Neural progenitor cell (in vitro differentiated cells): ENCODE measurements at regions not wholly inside any gene's neighbourhood (a gene's known extent, or its start where the extent isn't known, plus 50 kb on each side); places are given as distances from the start of the nearest gene placed in this dataset.

Experiments
- DNase-seq: peaks from one replicate; pipeline ENCODE4 v3.0.0-alpha.2; 2016; ENCODE audit warnings: low spot score
- H2AFZ ChIP-seq: fragments of 200-600 bp; sonication (generic); replicated peaks from 2 replicates; pipeline ENCODE4 v1.6.1; 2016; ENCODE audit warnings: antibody characterized with exemption
- H3F3A ChIP-seq: fragments of 200-600 bp; sonication (generic); 2 replicates; pipeline ENCODE4 v1.6.1; 2016; ENCODE audit warnings: antibody characterized with exemption, low read depth
- H3K27ac ChIP-seq: fragments of 200-600 bp; sonication (generic); 2 replicates; pipeline ENCODE4 v1.5.1; 2016; ENCODE audit warnings: mild to moderate bottlenecking
- H3K27me3 ChIP-seq: fragments of 200-600 bp; sonication (generic); 2 replicates; pipeline ENCODE4 v1.6.1; 2016; ENCODE audit warnings: mild to moderate bottlenecking, moderate library complexity
- H3K36me3 ChIP-seq: fragments of 200-600 bp; sonication (generic); 2 replicates; pipeline ENCODE4 v1.5.1; 2016
- H3K4me1 ChIP-seq: fragments of 200-600 bp; sonication (generic); 2 replicates; pipeline ENCODE4 v1.6.1; 2016; ENCODE audit warnings: mixed run types
- H3K4me2 ChIP-seq: fragments of 200-600 bp; sonication (generic); 2 replicates; pipeline ENCODE4 v1.6.1; 2016
- H3K4me3 ChIP-seq: fragments of 200-600 bp; sonication (generic); 2 replicates; pipeline ENCODE4 v1.5.1; 2016
- H3K79me2 ChIP-seq: fragments of 200-600 bp; sonication (generic); 2 replicates; pipeline ENCODE4 v1.6.1; 2016; ENCODE audit warnings: low read depth
- H3K9ac ChIP-seq: fragments of 200-600 bp; sonication (generic); 2 replicates; pipeline ENCODE4 v1.6.1; 2016
- H3K9me3 ChIP-seq: fragments of 200-600 bp; sonication (generic); 2 replicates; pipeline ENCODE4 v1.5.1; 2016; ENCODE audit warnings: low read depth
- H4K20me1 ChIP-seq: fragments of 200-600 bp; sonication (generic); 2 replicates; pipeline ENCODE4 v1.6.1; 2016; ENCODE audit warnings: low read depth
- H3K27ac Mint-ChIP-seq: 3 replicates; pipeline ENCODE4 v1.8.0; 2021; ENCODE audit warnings: mixed read lengths
- H3K27me3 Mint-ChIP-seq: 2 replicates; pipeline ENCODE4 v1.8.0; 2022; ENCODE audit warnings: low read depth, mild to moderate bottlenecking, inconsistent platforms, moderate library complexity, mixed read lengths; ENCODE audit not compliant: insufficient read depth
- H3K36me3 Mint-ChIP-seq: 3 replicates; pipeline ENCODE4 v1.8.0; 2021; ENCODE audit warnings: mixed read lengths
- H3K4me1 Mint-ChIP-seq: 3 replicates; pipeline ENCODE4 v1.8.0; 2021; ENCODE audit warnings: mixed read lengths
- H3K4me3 Mint-ChIP-seq: 3 replicates; pipeline ENCODE4 v1.8.0; 2021; ENCODE audit warnings: mild to moderate bottlenecking, moderate library complexity, mixed read lengths
- H3K9me3 Mint-ChIP-seq: 3 replicates; pipeline ENCODE4 v1.8.0; 2020; ENCODE audit warnings: mixed read lengths
- CTCF ChIP-seq: fragments of 200-600 bp; sonication (generic); IDR thresholded peaks from 2 replicates; pipeline ENCODE4 v1.5.1; 2017; ENCODE audit warnings: antibody characterized with exemption, mild to moderate bottlenecking
- EZH2 ChIP-seq: fragments of 200-600 bp; sonication (generic); IDR thresholded peaks from 2 replicates; pipeline ENCODE4 v1.6.1; 2017; ENCODE audit warnings: antibody characterized with exemption, mild to moderate bottlenecking, moderate library complexity
- EZH2phosphoT487 ChIP-seq: fragments of 200-600 bp; sonication (generic); IDR thresholded peaks from 2 replicates; pipeline ENCODE4 v1.6.1; 2017; ENCODE audit warnings: antibody characterized with exemption

- H3K4me1 Mint-ChIP-seq: peaks cover 5% of the 10 kb centered on the region
- Histone ChIP-seq H3K4me2 (no peak overlapping the region), H3K27ac (no peak overlapping the region), H3K27me3 (no peaks in the 10 kb centered on the region), H4K20me1 (no peaks in the 10 kb centered on the region), H3K79me2 (no peaks in the 10 kb centered on the region), H3K4me1 (no peaks in the 10 kb centered on the region), H3K9ac (no peak overlapping the region), H2AFZ (no peak overlapping the region), H3F3A (no peaks in the 10 kb centered on the region), H3K4me3 (no peak overlapping the region), H3K9me3 (no peaks in the 10 kb centered on the region), H3K36me3 (no peaks in the 10 kb centered on the region)
- DNase-seq: no peak
- no peaks in the 10 kb centered on the region for H3K9me3 Mint-ChIP-seq
- no peak for TF ChIP-seq CTCF
- TF ChIP-seq EZH2: no peak
- TF ChIP-seq EZH2phosphoT487: no peak
- H3K36me3 Mint-ChIP-seq: peaks cover 2% of the 10 kb centered on the region
- H3K4me3 Mint-ChIP-seq: no peak overlapping the region
- no peak overlapping the region for H3K27ac Mint-ChIP-seq
- peaks cover 2% of the 10 kb centered on the region for H3K27me3 Mint-ChIP-seq
Measured at GRCh38 chr3:167920747-167921146, 175.0 kb downstream of the GOLIM4 start.

GRCh38 chr3:167919590-167919989 is 176.1 kb downstream of the GOLIM4 start:
- Histone ChIP-seq H2AFZ (no peak overlapping the region), H3K27me3 (no peaks in the 10 kb centered on the region), H3K9me3 (no peaks in the 10 kb centered on the region), H3K4me2 (no peak overlapping the region), H3K4me1 (no peaks in the 10 kb centered on the region), H4K20me1 (no peaks in the 10 kb centered on the region), H3K4me3 (no peak overlapping the region), H3K27ac (no peak overlapping the region), H3K36me3 (no peaks in the 10 kb centered on the region), H3K79me2 (no peaks in the 10 kb centered on the region), H3F3A (no peaks in the 10 kb centered on the region), H3K9ac (no peak overlapping the region)
- no peaks in the 10 kb centered on the region for H3K9me3 Mint-ChIP-seq
- H3K4me3 Mint-ChIP-seq: no peak overlapping the region
- no peak for DNase-seq
- peaks cover 2% of the 10 kb centered on the region for H3K36me3 Mint-ChIP-seq
- no peak for TF ChIP-seq CTCF
- no peak for TF ChIP-seq EZH2phosphoT487
- TF ChIP-seq EZH2: no peak
- H3K27me3 Mint-ChIP-seq: peaks cover 2% of the 10 kb centered on the region
- peaks cover 5% of the 10 kb centered on the region for H3K4me1 Mint-ChIP-seq
- no peak overlapping the region for H3K27ac Mint-ChIP-seq

GRCh38 chr3:167918686-167919085 is 177.0 kb downstream of the GOLIM4 start:
- no peak overlapping the region for H3K4me3 ChIP-seq
- H3K27ac Mint-ChIP-seq: no peak overlapping the region
- H2AFZ ChIP-seq: no peak overlapping the region
- H3K4me1 Mint-ChIP-seq: no peaks in the 10 kb centered on the region
- H3K27me3 Mint-ChIP-seq: no peaks in the 10 kb centered on the region
- no peaks in the 10 kb centered on the region for H3K9me3 ChIP-seq
- H3K27me3 ChIP-seq: no peaks in the 10 kb centered on the region
- no peaks in the 10 kb centered on the region for H3K4me1 ChIP-seq
- no peak overlapping the region for H3K9ac ChIP-seq
- DNase-seq: no peak
- no peak overlapping the region for H3K27ac ChIP-seq
- H4K20me1 ChIP-seq: no peaks in the 10 kb centered on the region
- H3K9me3 Mint-ChIP-seq: no peaks in the 10 kb centered on the region
- no peak for TF ChIP-seq CTCF
- TF ChIP-seq EZH2: no peak
- no peak overlapping the region for H3K4me3 Mint-ChIP-seq
- H3K36me3 ChIP-seq: no peaks in the 10 kb centered on the region
- H3K4me2 ChIP-seq: no peak overlapping the region
- no peaks in the 10 kb centered on the region for H3K79me2 ChIP-seq
- peaks cover 2% of the 10 kb centered on the region for H3K36me3 Mint-ChIP-seq
- no peaks in the 10 kb centered on the region for H3F3A ChIP-seq
